ENCODE measurements at regions not wholly inside any gene's neighbourhood (a gene's known extent, or its start where the extent isn't known, plus 50 kb on each side); places are given as distances from the start of the nearest gene placed in this dataset.
"Not testable (repeated sequence)": the region's sequence is repeated elsewhere in the genome, so short reads cannot be mapped to it uniquely, and the experiment has no call there.

DNA sequence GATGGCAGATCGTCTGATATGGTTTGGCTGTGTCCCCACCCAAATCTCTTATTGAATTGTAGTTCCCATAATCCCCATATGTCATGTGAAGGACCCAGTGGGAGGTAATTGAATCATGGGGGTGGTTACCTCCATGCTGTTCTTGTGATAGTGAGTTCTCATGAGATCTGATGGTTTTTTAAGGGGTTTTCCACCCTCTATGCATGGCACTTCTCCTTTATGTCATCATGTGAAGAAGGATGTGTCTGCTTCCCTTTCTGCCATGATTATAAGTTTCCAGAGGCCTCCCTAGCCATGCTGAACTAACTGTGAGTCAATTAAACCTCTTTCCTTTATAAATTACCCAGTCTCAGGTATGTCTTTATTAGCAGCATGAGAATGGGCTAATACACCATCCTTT lies 235.5 kb downstream of the RPAP3 start:
- not testable (repeated sequence) for TF ChIP-seq EZH2phosphoT487 (IDR thresholded peaks at IDR 0.05; ENCODE audit: insufficient read depth, low read depth); EZH2 (IDR thresholded peaks at IDR 0.05; ENCODE audit: insufficient read depth, poor library complexity, severe bottlenecking)
